NCI-H187 (cell line): ENCODE measurements at regions not wholly inside any gene's neighbourhood (a gene's known extent, or its start where the extent isn't known, plus 50 kb on each side); places are given as distances from the start of the nearest gene placed in this dataset.

ENCODE experiments used
- DNase-seq, 2 experiments: peaks; one replicate each; lab custom pipeline; 2025; lab: John Stamatoyannopoulos, UW

DNA sequence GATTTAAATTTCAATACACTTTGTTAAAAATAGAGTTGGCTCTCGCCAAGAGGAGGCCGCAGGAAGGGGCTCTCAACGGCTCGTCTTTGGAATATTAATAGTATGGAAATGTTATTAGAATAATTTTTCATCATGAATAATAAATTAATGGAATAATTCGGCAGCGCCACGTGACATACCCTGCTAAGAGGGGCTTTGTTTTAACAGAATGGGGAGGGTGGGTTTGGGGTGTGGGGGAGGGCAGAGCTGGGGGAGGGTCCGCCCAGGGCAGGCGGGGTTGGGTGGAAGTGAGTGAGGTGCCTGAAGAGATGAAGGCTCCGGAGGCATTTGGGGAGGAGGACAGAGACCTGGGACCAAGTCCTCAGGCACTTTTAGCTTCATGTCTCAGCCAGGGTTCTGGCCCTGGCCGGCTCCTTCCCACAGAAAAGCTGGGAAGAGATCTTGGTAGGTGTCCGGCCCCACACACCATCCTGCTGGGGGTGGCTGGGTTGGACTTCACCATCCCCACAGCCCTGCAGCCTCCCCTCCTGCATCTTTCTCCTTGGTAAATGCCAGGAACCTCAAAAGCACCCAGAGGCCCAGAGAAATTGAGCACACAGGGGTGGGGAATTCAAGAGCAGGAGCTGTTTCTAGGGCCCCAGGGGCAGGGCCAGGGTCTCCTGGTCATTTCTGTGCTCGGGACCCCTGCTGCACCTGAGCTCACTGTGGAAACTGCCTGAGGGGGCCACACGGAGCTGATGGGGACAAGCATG, 93.6 kb upstream of the BHLHE23 start:
- DNase-seq = no peak

- no peak for DNase-seq
Measured at GRCh38 chr20:63099456-63100173, 92.9 kb upstream of the BHLHE23 start.

GRCh38 chr20:63098195-63098810, 91.5 kb upstream of the BHLHE23 start:
- DNase-seq = no peak

DNA sequence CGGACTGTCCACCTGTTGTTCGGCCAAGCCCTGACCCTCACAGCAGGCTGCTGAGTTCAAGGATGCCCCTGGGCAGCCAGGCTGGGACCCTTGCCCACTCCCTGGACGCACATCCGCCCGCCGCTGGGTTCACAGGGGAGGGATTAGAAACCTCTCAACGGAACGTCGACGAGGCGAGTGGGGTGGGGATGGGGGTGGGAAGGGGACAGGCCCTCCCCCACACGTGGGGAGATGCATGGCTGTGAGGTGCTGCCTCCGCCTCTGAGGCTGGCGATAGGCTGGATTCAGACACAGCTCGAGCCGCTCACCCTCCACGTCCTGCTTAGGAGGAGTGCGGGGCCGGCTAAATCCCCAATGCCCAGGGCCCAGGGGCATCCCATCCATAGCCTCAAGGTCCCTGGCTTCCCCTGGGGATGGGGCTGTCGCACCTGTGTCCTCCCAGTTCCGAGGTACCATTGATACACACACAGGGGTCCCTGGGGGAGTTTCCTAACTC, 90.6 kb upstream of the BHLHE23 start:
- DNase-seq = no peak

DNA sequence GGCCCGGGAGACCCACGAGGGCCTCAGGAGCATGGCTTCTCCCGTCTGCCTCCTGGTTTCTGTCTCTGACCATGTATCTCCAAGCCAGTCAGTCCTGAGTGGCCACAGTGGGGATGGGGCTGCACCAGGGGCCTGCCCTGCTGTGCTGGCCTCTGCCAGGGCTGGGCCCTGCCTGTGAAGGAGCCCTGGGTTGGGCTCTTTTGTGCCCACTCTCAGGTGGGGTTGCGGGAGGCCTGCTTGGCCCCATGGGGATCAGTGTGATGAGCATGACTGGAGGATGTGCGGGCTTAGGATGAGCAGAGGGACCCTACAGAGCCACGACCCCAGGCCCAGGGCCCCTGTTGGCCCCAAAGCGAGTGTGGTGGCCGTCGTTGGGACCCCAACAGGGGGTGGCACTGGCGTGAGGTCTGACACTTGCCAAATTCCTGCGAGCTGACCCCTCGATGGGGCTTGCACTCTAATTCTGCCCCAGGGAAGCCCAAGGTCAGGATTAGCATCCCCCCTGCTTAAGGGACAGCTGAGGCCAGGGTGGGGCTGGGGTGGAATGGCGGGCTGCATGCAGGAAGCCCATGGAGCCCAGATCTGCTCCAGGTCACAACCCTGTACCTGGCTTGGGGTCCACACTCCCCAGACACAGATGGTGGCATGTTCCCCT, 90.0 kb upstream of the BHLHE23 start:
- DNase-seq = no peak

GRCh38 chr20:63095718-63096654, 89.2 kb upstream of the BHLHE23 start:
- DNase-seq = no peak

- no peak for DNase-seq
Measured at GRCh38 chr20:63094767-63095499, 88.2 kb upstream of the BHLHE23 start.

DNA sequence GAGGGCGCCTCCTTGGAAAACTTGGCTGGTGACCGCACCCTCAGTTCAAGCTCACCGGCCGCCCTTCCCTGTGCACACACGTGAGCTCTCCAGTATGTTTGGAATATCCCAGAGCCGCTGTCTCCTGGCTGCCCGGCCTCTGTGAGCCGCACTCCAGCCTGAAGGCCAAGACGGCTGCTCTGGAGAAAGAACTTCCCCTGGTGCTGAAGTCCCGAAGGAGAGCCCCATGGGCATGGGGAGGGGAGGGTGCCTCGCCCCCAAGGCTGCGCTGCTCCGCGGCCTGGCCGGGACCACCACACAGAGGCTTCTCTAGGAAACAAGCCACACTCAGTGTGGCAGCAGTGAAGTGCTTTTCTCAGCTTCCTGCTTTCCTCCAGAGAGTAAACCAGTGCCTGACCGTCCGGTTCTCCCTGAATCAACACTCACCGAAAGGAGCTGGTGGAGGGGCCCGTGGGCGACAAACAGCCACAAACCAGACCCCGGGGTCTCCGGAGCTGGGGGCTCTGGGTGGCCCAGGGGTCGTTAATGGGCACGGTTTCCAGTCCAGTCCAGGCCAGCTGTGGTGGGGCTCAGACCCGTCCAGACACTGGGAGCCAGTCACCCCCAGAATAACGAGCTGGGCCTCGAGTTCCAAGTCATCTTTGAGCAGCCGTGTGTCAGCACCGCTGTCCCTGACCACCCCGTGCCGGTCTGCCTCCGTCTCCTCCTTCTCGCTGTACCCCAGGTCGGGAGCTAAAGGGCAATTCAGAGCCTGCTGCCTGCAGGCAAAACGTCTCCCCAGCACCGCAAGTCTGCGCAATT, 87.4 kb upstream of the BHLHE23 start:
- no peak for DNase-seq

DNA sequence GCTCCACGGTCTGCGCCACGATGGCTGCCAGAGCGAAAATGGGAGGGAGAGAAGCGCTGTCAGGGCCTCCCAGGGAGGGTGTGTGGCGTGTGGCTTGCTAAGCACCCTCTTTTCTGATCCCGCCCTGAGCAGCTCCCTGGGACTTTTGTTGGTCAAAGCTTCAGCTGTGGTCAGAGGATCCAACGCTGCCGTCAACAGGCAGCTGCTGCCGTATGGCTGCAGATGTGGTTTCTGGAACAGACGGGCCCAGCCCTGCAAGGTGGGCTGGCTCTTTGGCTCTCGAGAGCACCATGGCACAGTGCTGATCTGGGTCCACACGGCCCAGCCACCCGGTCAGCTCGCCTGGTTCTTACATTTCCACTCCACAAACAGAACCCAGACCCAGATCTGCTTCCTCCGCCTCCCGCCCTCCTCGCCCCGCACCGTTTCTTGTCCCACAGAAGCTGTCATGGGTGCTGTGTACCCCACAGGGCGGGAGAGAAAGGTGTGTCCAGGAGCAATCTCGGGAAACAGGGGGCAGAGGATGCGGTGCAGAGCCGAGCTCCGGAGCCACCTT, 86.0 kb upstream of the BHLHE23 start:
- DNase-seq = no peak

DNA sequence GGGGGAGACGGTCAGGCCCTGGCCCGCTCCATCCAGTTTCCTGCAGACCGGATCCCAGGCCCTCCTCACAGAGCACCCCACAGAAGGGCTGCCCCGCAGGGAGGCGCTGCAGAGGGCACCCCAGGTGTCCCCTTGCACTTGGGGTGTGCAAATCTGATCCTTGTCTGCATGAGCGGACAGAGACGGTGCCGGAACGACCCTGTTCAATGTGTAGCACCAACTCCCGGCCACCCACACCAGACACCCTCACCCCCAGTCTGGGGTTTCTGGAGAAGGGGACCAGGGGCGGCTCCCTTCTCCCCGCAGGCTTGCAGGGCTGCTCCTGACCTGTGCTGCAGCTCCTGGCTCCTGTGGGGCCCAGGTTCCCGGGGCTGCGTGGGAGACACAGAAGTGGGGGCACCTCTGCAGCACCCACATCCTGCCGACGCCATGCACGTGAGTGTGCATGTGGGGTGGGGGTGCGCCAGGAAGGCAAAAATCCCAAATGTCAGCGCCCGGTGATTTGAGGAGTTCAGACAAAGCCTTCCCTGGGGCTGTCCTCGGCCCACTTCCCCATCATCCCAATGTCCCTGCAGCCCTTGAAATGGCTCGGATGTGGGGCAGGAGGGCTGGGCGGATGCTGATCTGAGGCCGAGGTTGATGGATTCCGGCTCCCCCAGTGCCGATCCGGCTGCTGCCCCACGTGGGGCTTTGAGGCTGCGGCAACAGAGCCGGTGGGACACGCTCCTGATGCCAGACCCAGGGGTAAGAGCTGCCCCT, 85.3 kb upstream of the BHLHE23 start:
- DNase-seq = no peak

DNA sequence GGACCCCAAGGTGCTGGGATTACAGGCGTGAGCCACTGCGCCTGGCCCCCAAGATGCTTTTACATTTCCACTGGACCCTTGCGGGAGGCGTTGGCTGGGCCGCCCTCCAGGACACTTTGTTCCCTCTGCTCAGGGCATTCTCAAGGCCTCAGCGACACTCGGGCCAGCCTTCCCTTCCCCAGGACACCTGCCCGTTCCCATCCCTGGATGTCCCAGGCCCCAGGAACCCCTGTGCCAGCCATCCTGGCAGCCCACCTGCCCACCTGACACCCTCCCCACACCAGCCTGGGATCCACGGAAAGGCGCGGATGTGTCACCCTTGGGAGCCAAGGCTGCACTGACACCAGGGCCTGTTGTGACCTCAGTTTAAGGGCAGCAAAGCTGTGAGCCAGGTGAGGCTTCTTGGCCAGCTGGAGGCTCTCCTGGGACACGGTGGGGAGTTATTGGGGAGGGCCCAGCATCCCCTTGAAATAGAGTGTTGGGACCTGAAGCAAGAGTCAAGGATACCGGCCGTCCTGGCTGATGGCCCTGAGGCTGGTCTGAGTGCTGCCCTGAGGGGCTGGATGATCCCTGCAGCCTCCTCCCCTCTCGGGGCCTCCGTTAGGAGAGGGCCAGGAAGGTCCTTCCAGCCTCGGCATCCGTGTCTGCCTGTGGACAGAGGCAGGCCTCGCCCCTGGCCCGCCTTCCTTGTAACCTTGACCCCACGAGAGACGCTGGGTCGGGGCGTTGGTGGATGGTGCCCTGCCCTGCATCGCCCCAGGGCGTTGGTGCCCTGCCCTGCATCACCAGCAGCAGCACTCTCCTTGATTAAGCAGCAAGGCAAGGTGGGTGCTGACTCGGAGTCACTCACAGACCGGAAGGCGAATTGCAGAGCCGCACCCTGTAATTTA, 84.2 kb upstream of the BHLHE23 start:
- DNase-seq = no peak

DNA sequence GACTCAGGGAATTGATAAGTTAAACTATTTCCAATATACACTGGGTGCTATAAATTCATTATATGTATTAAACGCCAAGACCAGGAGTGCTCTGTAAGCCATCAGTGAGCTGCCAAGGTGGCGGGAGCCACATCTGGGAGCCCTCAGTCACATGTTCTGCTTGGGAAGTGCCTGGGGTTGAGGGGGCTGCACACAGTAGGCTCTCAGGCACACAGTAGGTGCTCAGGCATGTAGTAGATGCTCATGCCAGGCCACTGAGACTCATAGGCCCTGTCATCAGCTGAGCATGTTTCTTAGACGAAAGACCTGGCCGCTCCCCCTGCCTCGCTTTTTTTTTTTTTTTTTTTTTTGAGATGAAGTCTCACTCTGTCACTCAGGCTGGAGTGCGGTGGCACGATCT, 83.3 kb upstream of the BHLHE23 start:
- no peak for DNase-seq

- DNase-seq = no peak
Measured at GRCh38 chr20:63089051-63089907, 82.5 kb upstream of the BHLHE23 start.

GRCh38 chr20:63087872-63088680, 81.3 kb upstream of the BHLHE23 start:
- peak in 1 of 2 experiments; percentile 13 for DNase-seq

GRCh38 chr20:63087236-63087871, 80.6 kb upstream of the BHLHE23 start:
- DNase-seq = no peak
